ENCODE measurements at regions not wholly inside any gene's neighbourhood (a gene's known extent, or its start where the extent isn't known, plus 50 kb on each side); places are given as distances from the start of the nearest gene placed in this dataset.
"Not testable (repeated sequence)": the region's sequence is repeated elsewhere in the genome, so short reads cannot be mapped to it uniquely, and the experiment has no call there.

GRCh38 chrX:73932522-73932921, 80.0 kb upstream of the XIST start:
- no peak for TF ChIP-seq Cebpa-rat (IDR thresholded peaks at IDR 0.05)
- Histone ChIP-seq H3K9ac (no peak overlapping the region), H4K20me1 (no peaks in the 10 kb centered on the region), H3K27me3 (no peaks in the 10 kb centered on the region), H3K4me1 (no peaks in the 10 kb centered on the region), H3K27ac (no peak overlapping the region), H3K9me3 (replicated peaks in 1 of 11) (peaks cover 0 to 19% (median 13%) of the 10 kb centered on the region in 11 experiments; a peak in 17 of 22 replicates), H3K36me3 (no peaks in the 10 kb centered on the region), H3K4me2 (no peak overlapping the region), H3K4me3 (no peak overlapping the region)

GRCh38 chrX:73930300-73930699, 77.8 kb upstream of the XIST start:
- TF ChIP-seq Cebpa-rat (IDR thresholded peaks at IDR 0.05), result no peak
- H3K27me3 ChIP-seq, result no peaks in the 10 kb centered on the region
- H3K4me3 ChIP-seq, result no peak overlapping the region
- H3K36me3 ChIP-seq, result no peaks in the 10 kb centered on the region
- no peak overlapping the region for H3K4me2 ChIP-seq
- H3K9me3 ChIP-seq (replicated peaks in 1 of 11), result peaks cover 0 to 19% (median 13%) of the 10 kb centered on the region in 11 experiments; a peak in 17 of 22 replicates
- H3K27ac ChIP-seq, result no peak overlapping the region
- H3K9ac ChIP-seq, result no peak overlapping the region
- no peaks in the 10 kb centered on the region for H4K20me1 ChIP-seq
- no peaks in the 10 kb centered on the region for H3K4me1 ChIP-seq

- H3K9me3 ChIP-seq (replicated peaks in 1 of 11), result no peaks in the 10 kb centered on the region
- no peak overlapping the region for H3K4me3 ChIP-seq
- no peak overlapping the region for H3K4me2 ChIP-seq
- no peak overlapping the region for H3K9ac ChIP-seq
- no peaks in the 10 kb centered on the region for H3K27me3 ChIP-seq
- TF ChIP-seq Cebpa-rat (IDR thresholded peaks at IDR 0.05), result no peak
- peaks cover 0 to 4% (median 2%) of the 10 kb centered on the region in 10 experiments; a peak in 13 of 20 replicates for H3K4me1 ChIP-seq
- no peaks in the 10 kb centered on the region for H3K36me3 ChIP-seq
- H3K27ac ChIP-seq, result no peak overlapping the region
- H4K20me1 ChIP-seq, result no peaks in the 10 kb centered on the region
Measured at GRCh38 chrX:73922856-73923455, 70.4 kb upstream of the XIST start.

GRCh38 chrX:73916931-73917667, 64.6 kb upstream of the XIST start:
- no peak for TF ChIP-seq Cebpa-rat (IDR thresholded peaks at IDR 0.05)
- Histone ChIP-seq H4K20me1 (no peaks in the 10 kb centered on the region), H3K4me3 (no peak overlapping the region), H3K4me2 (peak overlapping the region in 10 of 11 experiments; percentile 14 to 84 (median 67); a peak in 19 of 22 replicates), H3K9ac (peak overlapping the region in 8 of 11 experiments; percentile 1 to 63 (median 38); a peak in 10 of 22 replicates), H3K36me3 (no peaks in the 10 kb centered on the region), H3K27ac (peak overlapping the region in 8 of 11 experiments; percentile 6 to 79 (median 69); a peak in 15 of 22 replicates), H3K9me3 (replicated peaks in 1 of 11) (no peaks in the 10 kb centered on the region), H3K4me1 (peaks cover 11 to 25% (median 20%) of the 10 kb centered on the region in 10 experiments), H3K27me3 (no peaks in the 10 kb centered on the region)

GRCh38 chrX:73916489-73916888, 64.0 kb upstream of the XIST start:
- H3K4me2 ChIP-seq, result peak overlapping the region in 9 of 11 experiments; percentile 14 to 84 (median 67); a peak in 16 of 22 replicates
- H3K27me3 ChIP-seq, result no peaks in the 10 kb centered on the region
- H4K20me1 ChIP-seq, result no peaks in the 10 kb centered on the region
- H3K4me3 ChIP-seq, result no peak overlapping the region
- no peak for TF ChIP-seq Cebpa-rat (IDR thresholded peaks at IDR 0.05)
- H3K9me3 ChIP-seq (replicated peaks in 1 of 11), result no peaks in the 10 kb centered on the region
- H3K4me1 ChIP-seq, result peaks cover 11 to 25% (median 20%) of the 10 kb centered on the region in 10 experiments
- no peaks in the 10 kb centered on the region for H3K36me3 ChIP-seq
- peak overlapping the region in 8 of 11 experiments; percentile 6 to 79 (median 69); a peak in 12 of 22 replicates for H3K27ac ChIP-seq
- H3K9ac ChIP-seq, result peak overlapping the region in 1 of 11 experiments; percentile 63; a peak in 1 of 22 replicates

GRCh38 chrX:73914792-73915191, 62.3 kb upstream of the XIST start:
- H3K27ac ChIP-seq, result not testable (repeated sequence)

GRCh38 chrX:73913580-73913979, 61.1 kb upstream of the XIST start:
- no peaks in the 10 kb centered on the region for H3K27me3 ChIP-seq
- no peak overlapping the region for H3K4me2 ChIP-seq
- no peak overlapping the region for H3K9ac ChIP-seq
- H3K4me3 ChIP-seq, result no peak overlapping the region
- H3K4me1 ChIP-seq, result peaks cover 11 to 25% (median 20%) of the 10 kb centered on the region in 10 experiments
- no peak overlapping the region for H3K27ac ChIP-seq
- H3K36me3 ChIP-seq, result no peaks in the 10 kb centered on the region
- TF ChIP-seq Cebpa-rat (IDR thresholded peaks at IDR 0.05), result no peak
- peaks cover 0 to 2% (median 0%) of the 10 kb centered on the region in 11 experiments; a peak in 4 of 22 replicates for H3K9me3 ChIP-seq (replicated peaks in 1 of 11)
- no peaks in the 10 kb centered on the region for H4K20me1 ChIP-seq

More at GRCh38 chrX:73914792-73915191, 62.3 kb upstream of the XIST start:
- not testable (repeated sequence) for H3K36me3 ChIP-seq; H3K4me2 ChIP-seq; H3K9ac ChIP-seq; H3K4me3 ChIP-seq; H3K27me3 ChIP-seq; H3K9me3 ChIP-seq (replicated peaks in 1 of 11); H4K20me1 ChIP-seq
- H3K4me1 ChIP-seq, result peaks cover 11 to 25% (median 20%) of the 10 kb centered on the region in 10 experiments

- not testable (repeated sequence) for H3K36me3 ChIP-seq, H3K9ac ChIP-seq, H3K27ac ChIP-seq, H3K4me3 ChIP-seq, H3K4me2 ChIP-seq, H3K27me3 ChIP-seq, H4K20me1 ChIP-seq
- peaks cover 9 to 16% (median 10%) of the 10 kb centered on the region in 11 experiments for H3K9me3 ChIP-seq (replicated peaks in 1 of 11)
- H3K4me1 ChIP-seq, result peaks cover 2 to 11% (median 8%) of the 10 kb centered on the region in 10 experiments
Measured at GRCh38 chrX:73911946-73912345, 59.4 kb upstream of the XIST start.

GRCh38 chrX:73905749-73906374, 53.3 kb upstream of the XIST start:
- peaks cover 34 to 51% (median 36%) of the 10 kb centered on the region in 11 experiments for H3K9me3 ChIP-seq (replicated peaks in 1 of 11)
- not testable (repeated sequence) for H3K4me2 ChIP-seq, H3K4me1 ChIP-seq, H3K27ac ChIP-seq, H3K27me3 ChIP-seq, H3K4me3 ChIP-seq, H3K9ac ChIP-seq, H4K20me1 ChIP-seq, H3K36me3 ChIP-seq

Measured in BLaER1 treated with 17β-estradiol and CSF1 and Interleukin-3, amounts not matched to agents 10 nM and 100 nM (cell line).